HFFc6 (cell line): ENCODE measurements at regions not wholly inside any gene's neighbourhood (a gene's known extent, or its start where the extent isn't known, plus 50 kb on each side); places are given as distances from the start of the nearest gene placed in this dataset.

Experiments used
- DNase-seq: peaks from one replicate; pipeline ENCODE4 v3.0.0-alpha.2; 2018
- H3K27ac Mint-ChIP-seq: 2 replicates; pipeline ENCODE4 v1.8.0; 2020; ENCODE audit warnings: mild to moderate bottlenecking, mixed read lengths
- H3K27me3 Mint-ChIP-seq: 2 replicates; pipeline ENCODE4 v1.8.0; 2021; ENCODE audit warnings: mild to moderate bottlenecking, moderate library complexity, mixed read lengths; ENCODE audit not compliant: insufficient read depth
- H3K36me3 Mint-ChIP-seq: 2 replicates; pipeline ENCODE4 v1.8.0; 2021; ENCODE audit warnings: low read depth, mixed read lengths
- H3K4me1 Mint-ChIP-seq: 2 replicates; pipeline ENCODE4 v1.8.0; 2020; ENCODE audit warnings: low read depth, mixed read lengths
- H3K4me3 Mint-ChIP-seq: 2 replicates; pipeline ENCODE4 v1.8.0; 2020; ENCODE audit warnings: mild to moderate bottlenecking, moderate library complexity, mixed read lengths
- H3K9me3 Mint-ChIP-seq: 2 replicates; pipeline ENCODE4 v1.8.0; 2020; ENCODE audit warnings: mild to moderate bottlenecking, mixed read lengths
- TF ChIP-seq, protein P1 (sequence below): fragments of 200-600 bp; sonication (generic); IDR thresholded peaks from 2 replicates; pipeline ENCODE4 v1.5.0; 2021; ENCODE audit warnings: antibody characterized with exemption, mild to moderate bottlenecking

DNA sequence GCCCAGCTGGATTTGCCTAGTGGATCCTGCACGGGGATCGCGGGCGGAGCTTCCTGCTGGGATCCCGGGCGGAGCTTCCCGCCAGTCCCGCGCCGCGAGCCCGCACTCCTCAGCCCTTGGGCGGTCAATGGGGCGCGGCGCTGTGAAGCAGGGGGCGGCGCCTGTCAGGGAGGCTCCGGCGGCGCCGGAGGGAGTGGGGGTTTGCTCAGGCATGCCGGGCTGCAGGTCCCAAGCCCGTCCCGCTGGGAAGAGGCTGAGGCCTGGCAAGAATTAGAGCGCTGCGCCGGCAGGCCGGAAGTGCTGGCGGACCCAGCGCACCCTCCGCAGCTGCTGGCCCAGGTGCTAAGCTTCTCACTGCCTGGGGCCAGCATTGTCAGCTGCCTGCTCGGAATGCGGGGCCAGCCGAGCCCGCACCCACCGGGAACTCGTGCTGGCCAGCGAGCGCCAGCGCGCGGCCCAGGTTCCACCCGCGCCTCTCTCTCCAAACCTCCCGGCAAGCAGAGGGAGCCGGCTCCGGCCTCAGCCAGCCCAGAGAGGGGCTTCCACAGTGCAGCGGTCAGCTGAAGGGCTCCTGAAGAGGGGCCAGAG is 119.6 kb downstream of the PRR20E start:
- H3K27ac Mint-ChIP-seq, result no peak overlapping the region
- no peak for DNase-seq
- H3K27me3 Mint-ChIP-seq, result no peaks in the 10 kb centered on the region
- no peaks in the 10 kb centered on the region for H3K4me1 Mint-ChIP-seq
- H3K36me3 Mint-ChIP-seq, result 0 out of 2 replicates have a peak, but pooled peaks cover 4% of the 10 kb centered on the region
- TF ChIP-seq, protein P1, sequence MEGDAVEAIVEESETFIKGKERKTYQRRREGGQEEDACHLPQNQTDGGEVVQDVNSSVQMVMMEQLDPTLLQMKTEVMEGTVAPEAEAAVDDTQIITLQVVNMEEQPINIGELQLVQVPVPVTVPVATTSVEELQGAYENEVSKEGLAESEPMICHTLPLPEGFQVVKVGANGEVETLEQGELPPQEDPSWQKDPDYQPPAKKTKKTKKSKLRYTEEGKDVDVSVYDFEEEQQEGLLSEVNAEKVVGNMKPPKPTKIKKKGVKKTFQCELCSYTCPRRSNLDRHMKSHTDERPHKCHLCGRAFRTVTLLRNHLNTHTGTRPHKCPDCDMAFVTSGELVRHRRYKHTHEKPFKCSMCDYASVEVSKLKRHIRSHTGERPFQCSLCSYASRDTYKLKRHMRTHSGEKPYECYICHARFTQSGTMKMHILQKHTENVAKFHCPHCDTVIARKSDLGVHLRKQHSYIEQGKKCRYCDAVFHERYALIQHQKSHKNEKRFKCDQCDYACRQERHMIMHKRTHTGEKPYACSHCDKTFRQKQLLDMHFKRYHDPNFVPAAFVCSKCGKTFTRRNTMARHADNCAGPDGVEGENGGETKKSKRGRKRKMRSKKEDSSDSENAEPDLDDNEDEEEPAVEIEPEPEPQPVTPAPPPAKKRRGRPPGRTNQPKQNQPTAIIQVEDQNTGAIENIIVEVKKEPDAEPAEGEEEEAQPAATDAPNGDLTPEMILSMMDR, result no peak
- H3K4me3 Mint-ChIP-seq, result no peak overlapping the region
- H3K9me3 Mint-ChIP-seq, result peaks cover 28% of the 10 kb centered on the region

DNA sequence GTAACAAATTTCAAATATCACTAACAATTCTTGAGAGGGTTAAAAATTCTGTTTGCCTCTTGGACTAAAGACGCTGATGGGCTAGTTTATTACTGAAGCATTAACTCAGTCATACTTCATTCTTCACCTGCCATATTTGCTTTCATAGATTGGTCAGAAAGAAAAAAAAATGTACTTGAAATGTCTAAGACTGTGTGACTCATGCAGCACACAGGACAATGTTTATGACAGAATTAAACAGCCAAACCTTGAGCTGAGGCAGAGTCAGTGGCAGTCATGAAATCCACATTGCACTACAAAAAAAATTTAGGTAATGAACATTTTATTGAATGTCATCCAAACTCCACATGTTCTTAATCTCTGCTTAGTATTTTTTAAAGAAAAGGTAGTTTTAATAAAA is 135.6 kb downstream of the PRR20E start:
- no peak overlapping the region for H3K4me3 Mint-ChIP-seq
- H3K36me3 Mint-ChIP-seq, result no peaks in the 10 kb centered on the region
- no peaks in the 10 kb centered on the region for H3K4me1 Mint-ChIP-seq
- peaks cover 15% of the 10 kb centered on the region for H3K9me3 Mint-ChIP-seq
- TF ChIP-seq, protein P1, result no peak
- DNase-seq, result no peak
- no peak overlapping the region for H3K27ac Mint-ChIP-seq
- H3K27me3 Mint-ChIP-seq, result no peaks in the 10 kb centered on the region

DNA sequence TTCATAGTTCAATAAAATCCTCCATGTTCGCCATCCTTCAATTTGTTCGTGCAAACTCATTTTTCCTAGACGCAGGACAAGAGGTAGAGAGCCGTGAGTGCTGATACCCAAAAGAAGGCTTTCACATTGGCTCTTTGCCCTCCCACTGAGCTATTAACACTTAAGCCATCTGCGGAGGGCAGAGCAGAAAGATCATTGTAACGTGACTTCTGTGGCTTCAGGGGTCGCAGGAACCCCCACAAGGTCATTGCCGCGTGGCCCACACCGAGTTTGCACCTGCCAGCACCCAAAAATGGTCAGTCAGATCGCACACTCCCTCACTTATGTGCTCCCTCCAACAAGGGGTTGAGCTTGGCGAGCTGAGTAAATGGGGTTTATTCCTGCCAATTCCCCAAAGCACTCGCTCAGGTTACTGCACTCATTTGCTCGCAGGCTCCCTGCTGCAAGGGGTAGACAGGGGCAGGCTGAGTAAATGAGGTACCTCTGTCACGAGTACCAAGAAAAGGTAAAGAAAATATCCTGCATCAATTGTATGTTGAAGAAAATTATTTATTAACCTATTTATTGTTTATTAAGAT is 144.1 kb downstream of the PRR20E start:
- H3K27me3 Mint-ChIP-seq, result no peaks in the 10 kb centered on the region; the same call in 1 of the 2 replicates
- no peak overlapping the region for H3K27ac Mint-ChIP-seq
- peaks cover 15% of the 10 kb centered on the region for H3K9me3 Mint-ChIP-seq
- TF ChIP-seq, protein P1, result no peak
- no peaks in the 10 kb centered on the region for H3K4me1 Mint-ChIP-seq
- no peak overlapping the region for H3K4me3 Mint-ChIP-seq
- no peaks in the 10 kb centered on the region for H3K36me3 Mint-ChIP-seq
- no peak for DNase-seq

DNA sequence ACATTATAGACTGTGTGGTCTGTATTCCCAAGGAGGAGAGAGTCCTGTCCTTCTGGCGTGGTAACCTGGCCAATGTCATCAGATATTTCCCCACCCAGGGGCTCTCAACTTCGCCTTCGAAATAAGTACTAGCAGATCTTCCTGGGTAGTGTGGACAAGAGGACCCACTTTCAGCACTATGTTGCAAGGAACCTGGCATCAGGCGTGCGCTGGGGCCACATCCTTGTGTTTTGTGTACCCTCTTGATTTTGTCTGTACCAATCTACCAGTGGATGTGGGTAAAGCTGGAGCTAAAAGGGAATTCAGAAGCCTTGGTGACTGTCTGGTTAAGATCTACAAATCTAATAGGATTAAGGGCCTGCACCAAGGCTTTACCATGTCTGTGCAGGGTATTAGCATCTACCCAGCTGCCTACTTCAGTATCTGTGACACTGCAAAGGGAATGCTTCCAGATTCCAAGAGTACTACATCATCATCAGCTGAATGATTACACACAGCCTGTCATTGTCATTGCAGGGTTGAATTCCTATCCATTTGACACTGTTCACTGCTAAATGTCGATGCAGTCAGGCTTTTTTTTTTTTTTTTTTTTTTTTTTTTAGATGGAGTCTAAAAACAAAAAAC is 148.0 kb downstream of the PRR20E start:
- Mint-ChIP-seq H3K27ac (no peak overlapping the region), H3K4me3 (no peak overlapping the region), H3K27me3 (no peaks in the 10 kb centered on the region; the same call in 1 of the 2 replicates), H3K4me1 (no peaks in the 10 kb centered on the region), H3K36me3 (no peaks in the 10 kb centered on the region), H3K9me3 (peaks cover 20% of the 10 kb centered on the region)
- TF ChIP-seq, protein P1, result no peak
- DNase-seq, result no peak

DNA sequence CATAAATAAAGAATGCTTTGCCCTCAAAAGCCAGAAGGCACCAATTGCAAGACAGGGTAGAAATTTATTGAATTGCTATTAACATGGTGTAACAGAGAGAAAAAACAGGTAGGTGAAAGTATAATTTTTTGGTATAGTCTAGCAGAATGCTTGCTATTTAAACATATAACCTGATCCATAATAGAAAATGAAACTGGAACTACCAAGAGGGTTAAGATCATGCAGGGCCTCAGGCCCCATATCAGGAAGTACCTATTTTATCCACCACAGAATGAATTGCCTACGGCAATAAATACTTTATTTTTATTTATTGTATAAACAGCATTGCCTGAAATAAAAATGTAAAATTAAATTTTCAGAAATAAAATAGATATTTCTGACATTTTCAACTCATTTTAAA is 159.5 kb downstream of the PRR20E start:
- TF ChIP-seq, protein P1, result no peak
- no peak overlapping the region for H3K27ac Mint-ChIP-seq
- no peaks in the 10 kb centered on the region for H3K27me3 Mint-ChIP-seq
- no peaks in the 10 kb centered on the region for H3K36me3 Mint-ChIP-seq
- DNase-seq, result no peak
- H3K4me3 Mint-ChIP-seq, result no peak overlapping the region
- H3K9me3 Mint-ChIP-seq, result peaks cover 8% of the 10 kb centered on the region
- H3K4me1 Mint-ChIP-seq, result no peaks in the 10 kb centered on the region
